DMS79 treated with DMSO at 0.1 percent for 48 hours (cell line): ENCODE measurements at regions not wholly inside any gene's neighbourhood (a gene's known extent, or its start where the extent isn't known, plus 50 kb on each side); places are given as distances from the start of the nearest gene placed in this dataset.
"Not testable (repeated sequence)": the region's sequence is repeated elsewhere in the genome, so short reads cannot be mapped to it uniquely, and the experiment has no call there.

ENCODE experiments used
- DNase-seq: peaks from one replicate; lab custom pipeline; 2025; lab: John Stamatoyannopoulos, UW

GRCh38 chr2:88925770-88926462 lies 234.4 kb downstream of the RPIA start:
- no peak for DNase-seq

GRCh38 chr2:88927128-88927527 lies 235.7 kb downstream of the RPIA start:
- DNase-seq: no peak

- no peak for DNase-seq
These were observed 239.2 kb downstream of the RPIA start for GRCh38 chr2:88930659-88931058.

- no peak for DNase-seq
These were observed 241.2 kb downstream of the RPIA start for GRCh38 chr2:88932686-88933085.

- no peak for DNase-seq
These were observed 241.6 kb downstream of the RPIA start for GRCh38 chr2:88933091-88933490.

- no peak for DNase-seq
These were observed 242.5 kb downstream of the RPIA start for GRCh38 chr2:88933980-88934379.

GRCh38 chr2:88941178-88941577 lies 249.7 kb downstream of the RPIA start:
- not testable (repeated sequence) for DNase-seq

- DNase-seq: no peak
These were observed 251.3 kb downstream of the RPIA start for GRCh38 chr2:88942798-88943197.

GRCh38 chr2:88949336-88949735 lies 257.9 kb downstream of the RPIA start:
- DNase-seq: no peak

GRCh38 chr2:88950010-88950409 lies 258.5 kb downstream of the RPIA start:
- no peak for DNase-seq

- DNase-seq: no peak
These were observed 264.1 kb downstream of the RPIA start for GRCh38 chr2:88955607-88956006.

GRCh38 chr2:88959480-88960204 lies 268.2 kb downstream of the RPIA start:
- DNase-seq: no peak

- DNase-seq: not testable (repeated sequence)
These were observed 269.9 kb downstream of the RPIA start for GRCh38 chr2:88961323-88961722.

GRCh38 chr2:88967844-88968243 lies 276.4 kb downstream of the RPIA start:
- DNase-seq: no peak

- DNase-seq: not testable (repeated sequence)
These were observed 286.5 kb downstream of the RPIA start for GRCh38 chr2:88978011-88978410.

- not testable (repeated sequence) for DNase-seq
These were observed 287.0 kb downstream of the RPIA start for GRCh38 chr2:88978446-88978845.

GRCh38 chr2:88984079-88984478 lies 292.6 kb downstream of the RPIA start:
- not testable (repeated sequence) for DNase-seq

- not testable (repeated sequence) for DNase-seq
These were observed 295.4 kb downstream of the RPIA start for GRCh38 chr2:88986721-88987330.

GRCh38 chr2:88988617-88989016 lies 297.1 kb downstream of the RPIA start:
- DNase-seq: not testable (repeated sequence)

- DNase-seq: not testable (repeated sequence)
These were observed 301.3 kb downstream of the RPIA start for GRCh38 chr2:88992819-88993218.

- not testable (repeated sequence) for DNase-seq
These were observed 303.4 kb downstream of the RPIA start for GRCh38 chr2:88994856-88995255.

- DNase-seq: not testable (repeated sequence)
These were observed 305.1 kb downstream of the RPIA start for GRCh38 chr2:88996588-88996987.

- DNase-seq: no peak
These were observed 307.9 kb downstream of the RPIA start for GRCh38 chr2:88999365-88999764.
